Activated CD8-positive, alpha-beta memory T cell treated with anti-CD3 and anti-CD28 coated beads for 36 hours (primary cell): ENCODE measurements at regions not wholly inside any gene's neighbourhood (a gene's known extent, or its start where the extent isn't known, plus 50 kb on each side); places are given as distances from the start of the nearest gene placed in this dataset.
"Not testable (repeated sequence)": the region's sequence is repeated elsewhere in the genome, so short reads cannot be mapped to it uniquely, and the experiment has no call there.

Experiments used
- CTCF ChIA-PET: fragments of 350-600 bp; sonication (Branson Sonifier 250); formaldehyde crosslinking; loops from one replicate; lab custom pipeline; 2021; ENCODE audit warnings: antibody characterized with exemption; lab: Charles Lee
- POLR2A ChIA-PET: fragments of 350-600 bp; sonication (Branson Sonifier 250); formaldehyde crosslinking; loops from one replicate; lab custom pipeline; 2021; ENCODE audit warnings: antibody characterized with exemption; lab: Charles Lee

- POLR2A ChIA-PET, CTCF ChIA-PET: not testable (repeated sequence)
Observed at GRCh38 chr1:146729642-146730344, 208.3 kb upstream of the NBPF12 start.

- POLR2A ChIA-PET, CTCF ChIA-PET: not testable (repeated sequence)
Observed at GRCh38 chr1:146715054-146715453, 223.1 kb upstream of the NBPF12 start.

- POLR2A ChIA-PET, CTCF ChIA-PET: not testable (repeated sequence)
Observed at GRCh38 chr1:146710838-146711521, 227.1 kb upstream of the NBPF12 start.

GRCh38 chr1:146709302-146709701, 228.8 kb upstream of the NBPF12 start:
- CTCF ChIA-PET, result not testable (repeated sequence)

GRCh38 chr1:146704162-146704724, 233.9 kb upstream of the NBPF12 start:
- CTCF ChIA-PET, result not testable (repeated sequence)

More at GRCh38 chr1:146709302-146709701, 228.8 kb upstream of the NBPF12 start:
- POLR2A ChIA-PET, result not testable (repeated sequence)

GRCh38 chr1:146701320-146701719, 236.8 kb upstream of the NBPF12 start:
- POLR2A ChIA-PET, CTCF ChIA-PET: not testable (repeated sequence)

More at GRCh38 chr1:146704162-146704724, 233.9 kb upstream of the NBPF12 start:
- POLR2A ChIA-PET, result not testable (repeated sequence)

- CTCF ChIA-PET, POLR2A ChIA-PET: not testable (repeated sequence)
Observed at GRCh38 chr1:146695388-146695787, 242.7 kb upstream of the NBPF12 start.

GRCh38 chr1:146691798-146692197, 246.3 kb upstream of the NBPF12 start:
- POLR2A ChIA-PET, result not testable (repeated sequence)

GRCh38 chr1:146688893-146689292, 249.2 kb upstream of the NBPF12 start:
- POLR2A ChIA-PET, CTCF ChIA-PET: not testable (repeated sequence)

More at GRCh38 chr1:146691798-146692197, 246.3 kb upstream of the NBPF12 start:
- CTCF ChIA-PET, result not testable (repeated sequence)

GRCh38 chr1:146686777-146687366, 251.3 kb upstream of the NBPF12 start:
- POLR2A ChIA-PET, CTCF ChIA-PET: not testable (repeated sequence)

- CTCF ChIA-PET, POLR2A ChIA-PET: not testable (repeated sequence)
Observed at GRCh38 chr1:146683126-146683429, 255.0 kb upstream of the NBPF12 start.

GRCh38 chr1:146682227-146683125, 255.6 kb upstream of the NBPF12 start:
- CTCF ChIA-PET, POLR2A ChIA-PET: not testable (repeated sequence)

- POLR2A ChIA-PET, CTCF ChIA-PET: not testable (repeated sequence)
Observed at GRCh38 chr1:146673729-146674299, 264.3 kb upstream of the NBPF12 start.

- CTCF ChIA-PET, POLR2A ChIA-PET: not testable (repeated sequence)
Observed at GRCh38 chr1:146672608-146673007, 265.5 kb upstream of the NBPF12 start.

GRCh38 chr1:146671588-146671987, 266.5 kb upstream of the NBPF12 start:
- CTCF ChIA-PET, result not testable (repeated sequence)

GRCh38 chr1:146670832-146671566, 267.1 kb upstream of the NBPF12 start:
- CTCF ChIA-PET, POLR2A ChIA-PET: not testable (repeated sequence)

More at GRCh38 chr1:146671588-146671987, 266.5 kb upstream of the NBPF12 start:
- POLR2A ChIA-PET, result not testable (repeated sequence)

- POLR2A ChIA-PET, CTCF ChIA-PET: not testable (repeated sequence)
Observed at GRCh38 chr1:146666275-146666674, 271.8 kb upstream of the NBPF12 start.

- POLR2A ChIA-PET, CTCF ChIA-PET: not testable (repeated sequence)
Observed at GRCh38 chr1:146660242-146660641, 277.9 kb upstream of the NBPF12 start.
